A549 (cell line): ENCODE measurements at regions not wholly inside any gene's neighbourhood (a gene's known extent, or its start where the extent isn't known, plus 50 kb on each side); places are given as distances from the start of the nearest gene placed in this dataset.

Source experiments
- ATAC-seq, 2 experiments: fragments of 200-7000 bp in 1 of 2; fragments of >200 bp in 1 of 2; cut with Nextera tagmentation in 1 of 2; cut with Tn5 transposase in 1 of 2; 3 replicates each; pipeline versions ENCODE4 v1.8.0 to v1.9.1; 2018 to 2020; ENCODE audit warnings: mild to moderate bottlenecking in 1 of 2, moderate library complexity in 1 of 2
- CTCF ChIA-PET: fragments of 300-600 bp; sonication (Branson Sonifier 250); formaldehyde crosslinking; extraction: SDS; loops from one replicate; lab custom pipeline; 2021; ENCODE audit warnings: antibody characterized with exemption, inconsistent platforms; lab: Yijun Ruan, JAX
- POLR2A ChIA-PET: fragments of 350-600 bp; formaldehyde crosslinking; extraction: SDS; loops from one replicate; lab custom pipeline; 2021; ENCODE audit warnings: antibody characterized with exemption, inconsistent platforms; lab: Yijun Ruan, JAX
- DNase-seq, 2 experiments: peaks; one replicate each; pipeline versions ENCODE4 v3.0.0 to v3.0.0-alpha.2; 2011 to 2016; ENCODE audit warnings: low read depth in 1 of 2, low spot score in 1 of 2
- FAIRE-seq: peaks from 2 replicates; lab custom pipeline; 2011; peaks lifted over from hg19 to GRCh38; lab: Jason Lieb, UNC
- H3K27ac ChIP-seq, 2 experiments: fragments of >200 bp; sonication (Bioruptor Twin); formaldehyde crosslinking; 3 replicates each; pipeline ENCODE4 v1.5.1; 2016 to 2017
- H3K4me1 ChIP-seq: fragments of >200 bp; sonication (Bioruptor Twin); formaldehyde crosslinking; 3 replicates; pipeline ENCODE4 v1.6.1; 2016
- H3K4me2 ChIP-seq: fragments of >200 bp; sonication (Bioruptor Twin); formaldehyde crosslinking; 3 replicates; pipeline ENCODE4 v1.6.1; 2016
- H3K4me3 ChIP-seq: fragments of >200 bp; sonication (Bioruptor Twin); formaldehyde crosslinking; 3 replicates; pipeline ENCODE4 v1.5.1; 2016
- H3K9me3 ChIP-seq: fragments of >200 bp; sonication (Bioruptor Twin); formaldehyde crosslinking; 3 replicates; pipeline ENCODE4 v1.6.1; 2016
- BCL3 ChIP-seq: fragments of >200 bp; sonication (Bioruptor Twin); formaldehyde crosslinking; IDR thresholded peaks from 3 replicates; pipeline ENCODE4 v1.6.1; 2016
- CBX2 ChIP-seq: fragments of 200-600 bp; sonication (generic); IDR thresholded peaks from 2 replicates; pipeline ENCODE4 v1.6.1; 2016; ENCODE audit warnings: low read depth, mild to moderate bottlenecking, borderline replicate concordance
- CBX8 ChIP-seq: fragments of 200-600 bp; sonication (generic); IDR thresholded peaks from 2 replicates; pipeline ENCODE4 v1.6.1; 2016
- ELK1 ChIP-seq: fragments of 150-350 bp; IDR thresholded peaks from 2 replicates; pipeline ENCODE4 v1.6.1; 2014; ENCODE audit warnings: low read depth, mild to moderate bottlenecking, low read length
- ESRRA ChIP-seq: fragments of 150-350 bp; IDR thresholded peaks from 2 replicates; pipeline ENCODE4 v1.6.1; 2014; ENCODE audit warnings: mild to moderate bottlenecking, low read length, borderline replicate concordance
- HEYL ChIP-seq: fragments of 250-450 bp; sonication (Bioruptor Pico); IDR thresholded peaks from 2 replicates; pipeline ENCODE4 v1.8.0; 2021; ENCODE audit warnings: mild to moderate bottlenecking, moderate library complexity
- HOXB13 ChIP-seq: fragments of 250-450 bp; sonication (Bioruptor Pico); IDR thresholded peaks from 2 replicates; pipeline ENCODE4 v1.5.0; 2020; ENCODE audit warnings: low read depth, mild to moderate bottlenecking, moderate library complexity
- JUN ChIP-seq, 2 experiments: fragments of >200 bp; sonication (Bioruptor Twin); formaldehyde crosslinking; IDR thresholded peaks; 2 replicates in 1 of 2; 3 replicates in 1 of 2; pipeline ENCODE4 v1.6.1; 2016 to 2017
- KDM1A ChIP-seq: fragments of 200-600 bp; sonication (generic); IDR thresholded peaks from 2 replicates; pipeline ENCODE4 v1.6.1; 2016; ENCODE audit warnings: low read depth, mild to moderate bottlenecking
- MAX ChIP-seq: IDR thresholded peaks from 2 replicates; pipeline ENCODE4 v1.6.1; 2012
- NR3C1 ChIP-seq: fragments of >200 bp; sonication (Bioruptor Twin); formaldehyde crosslinking; IDR thresholded peaks from 3 replicates; pipeline ENCODE4 v1.6.1; 2017
- PBX3 ChIP-seq: IDR thresholded peaks from 2 replicates; pipeline ENCODE4 v1.6.1; 2012
- PHF8 ChIP-seq: fragments of 200-600 bp; sonication (generic); IDR thresholded peaks from 2 replicates; pipeline ENCODE4 v1.6.1; 2016; ENCODE audit warnings: low read depth, mild to moderate bottlenecking, antibody characterized with exemption, moderate library complexity, borderline replicate concordance
- POLR2A ChIP-seq: IDR thresholded peaks from 2 replicates; pipeline ENCODE4 v1.6.1; 2012; ENCODE audit warnings: mild to moderate bottlenecking, low read length
- REST ChIP-seq: fragments of 200-600 bp; sonication (generic); IDR thresholded peaks from 2 replicates; pipeline ENCODE4 v1.6.1; 2016; ENCODE audit warnings: antibody characterized with exemption, mild to moderate bottlenecking, moderate library complexity
- USF2 ChIP-seq: fragments of 450-650 bp; IDR thresholded peaks from 2 replicates; pipeline ENCODE4 v1.6.1; 2014; ENCODE audit warnings: antibody characterized with exemption
- WGBS: methylation state at CpG from one replicate; pipeline ENCODE4 v1.1.6; 2017; ENCODE audit errors: missing lambda C conversion rate; 5-methylcytosine and 5-hydroxymethylcytosine counted together

- TF ChIP-seq PBX3 = no peak
- no peak for TF ChIP-seq HEYL
- TF ChIP-seq POLR2A = no peak
- no peak for TF ChIP-seq PHF8
- no peak for TF ChIP-seq BCL3
- no peak for TF ChIP-seq ESRRA
- no peak for TF ChIP-seq ELK1
- TF ChIP-seq, all 56 proteins: peak for 0
These were observed 90.3 kb upstream of the MAML3 start (continued) for GRCh38 chr4:140244328-140244727.

- WGBS = 68% methylated on average over 7 of the region's 7 CpGs
- CTCF ChIA-PET = interaction anchor here (1.3 kb wide), 1 partner anchor 9 kb away, joined by 8 read pairs; no protein-coding TSS in a partner anchor
- TF ChIP-seq MAX (no peak), NR3C1 (no peak), CBX8 (no peak), USF2 (no peak), BCL3 (no peak), HOXB13 (CRISPR knock-in tag) (no peak), CBX2 (no peak), JUN (IDR thresholded peaks at IDR 0.05) (no peak), KDM1A (no peak), REST (no peak)
- TF ChIP-seq, all 56 proteins: peak for 0
- Histone ChIP-seq H3K27ac (0 out of 6 replicates have a peak overlapping the region, but pooled peaks of 1 of the 2 experiments have one; percentile 31), H3K4me3 (no peak overlapping the region), H3K4me2 (no peak overlapping the region), H3K9me3 (no peaks in the 10 kb centered on the region), H3K4me1 (peaks cover 6% of the 10 kb centered on the region; the same call in 2 of the 3 replicates)
- DNase-seq (no peak), FAIRE-seq (no peak), ATAC-seq (no peak)
- POLR2A ChIA-PET = no interaction called here
These were observed 89.3 kb upstream of the MAML3 start for GRCh38 chr4:140243278-140243753.
